ENCODE measurements at regions not wholly inside any gene's neighbourhood (a gene's known extent, or its start where the extent isn't known, plus 50 kb on each side); places are given as distances from the start of the nearest gene placed in this dataset.

GRCh38 chr5:89411891-89412290, 528.9 kb upstream of the MEF2C start:
- Histone ChIP-seq H3K14ac (replicated peaks; ENCODE audit: low read depth, low read length) (no peak overlapping the region), H3K9ac (ENCODE audit: low read depth, low read length) (no peak overlapping the region), H4K20me1 (ENCODE audit: insufficient read depth, low read length) (no peaks in the 10 kb centered on the region), H3K4ac (ENCODE audit: low read depth, low read length) (no peak overlapping the region), H2AK9ac (replicated peaks; ENCODE audit: low read depth, low read length, poor library complexity) (no peak overlapping the region), H3K9me1 (ENCODE audit: insufficient read depth, low read length) (no peaks in the 10 kb centered on the region), H3K27me3 (ENCODE audit: control insufficient read depth, insufficient read depth, low read length) (no peaks in the 10 kb centered on the region), H3K4me1 (ENCODE audit: control insufficient read depth, insufficient read depth, low read length) (no peaks in the 10 kb centered on the region), H2BK120ac (ENCODE audit: low read depth, low read length) (no peak overlapping the region), H3K36me3 (ENCODE audit: control insufficient read depth, insufficient read depth, low read length) (no peaks in the 10 kb centered on the region), H2BK20ac (ENCODE audit: low read depth, low read length) (no peak overlapping the region), H2AFZ (replicated peaks; ENCODE audit: low read length, poor library complexity) (no peak overlapping the region), H4K5ac (ENCODE audit: low read depth, low read length) (no peak overlapping the region), H3K27ac (ENCODE audit: insufficient read depth, low read length) (no peak overlapping the region), H3K18ac (ENCODE audit: low read depth, low read length) (no peak overlapping the region), H3K9me3 (ENCODE audit: control insufficient read depth, insufficient read depth, low read length) (no peaks in the 10 kb centered on the region), H2BK5ac (ENCODE audit: low read depth, low read length, poor library complexity, severe bottlenecking) (no peak overlapping the region), H3K4me3 (ENCODE audit: insufficient read depth, low read depth, low read length) (no peak overlapping the region), H4K91ac (ENCODE audit: insufficient read depth, low read depth, low read length) (no peak overlapping the region), H3K56ac (ENCODE audit: extremely low read depth, insufficient read depth, low read length) (no peak overlapping the region), H3K79me1 (ENCODE audit: low read depth in 1 of 2, low read length in 2 of 2) (no peaks in the 10 kb centered on the region), H4K8ac (ENCODE audit: low read depth in 2 of 2, low read length in 2 of 2) (no peak overlapping the region), H3K4me2 (ENCODE audit: low read depth, low read length) (no peak overlapping the region), H3K23ac (ENCODE audit: low read depth, low read length) (no peak overlapping the region), H2AK5ac (ENCODE audit: low read depth, low read length) (no peak overlapping the region), H2BK15ac (ENCODE audit: low read depth, low read length) (no peak overlapping the region)
- DNase-seq, result no peak
- POLR2A ChIA-PET (ENCODE audit: unreplicated experiment), result no interaction called here
- intact Hi-C loops (cut with micrococcal nuclease) (no loop called here), dilution Hi-C loops (cut with HindIII; ENCODE audit: low sequenced_read_pairs, unreplicated experiment) (no loop called here), in situ Hi-C loops (cut with MboI; ENCODE audit: low sequenced_read_pairs) (no loop called here)
- BruUV-seq (replicated peaks), result no TSS peak
- ATAC-seq (ENCODE audit: low read depth), result no peak
- TF ChIP-seq RCOR1 (IDR thresholded peaks at IDR 0.05; ENCODE audit: insufficient replicate concordance, low read length) (no peak), CEBPB (IDR thresholded peaks at IDR 0.05; ENCODE audit: low read depth, low read length) (no peak), MXI1 (IDR thresholded peaks at IDR 0.05; ENCODE audit: borderline replicate concordance, low read depth, low read length) (no peak), MAFK (IDR thresholded peaks at IDR 0.05; ENCODE audit: low read depth, low read length) (no peak), USF2 (IDR thresholded peaks at IDR 0.05; ENCODE audit: low read depth, low read length) (no peak), CHD1 (IDR thresholded peaks at IDR 0.05; ENCODE audit: low read depth, low read length) (no peak), BHLHE40 (IDR thresholded peaks at IDR 0.05; ENCODE audit: low read depth, low read length) (no peak), POLR2A (IDR thresholded peaks at IDR 0.05; ENCODE audit: low read depth, low read length) (no peak), SMC3 (IDR thresholded peaks at IDR 0.05; ENCODE audit: low read depth, low read length) (no peak), RAD21 (IDR thresholded peaks at IDR 0.05; ENCODE audit: low read length) (no peak), ELK1 (IDR thresholded peaks at IDR 0.05; ENCODE audit: borderline replicate concordance, low read depth, low read length) (no peak), FOS (IDR thresholded peaks at IDR 0.05; ENCODE audit: low read depth, low read length) (no peak), CTCF (conservative IDR thresholded peaks at IDR 0.05; ENCODE audit: low read depth, low read length) (no peak)
- no CpG with 5 or more reads among the region's 2 CpGs for WGBS, 2 experiments (ENCODE audit: extremely low coverage in 2 of 2, insufficient read length in 1 of 2)
- CTCF ChIA-PET, result no interaction called here
